ENCODE measurements at regions not wholly inside any gene's neighbourhood (a gene's known extent, or its start where the extent isn't known, plus 50 kb on each side); places are given as distances from the start of the nearest gene placed in this dataset.
A peak's percentile ranks its signal among the peaks of the same experiment; 100 is the strongest.

GRCh38 chr4:107098401-107098800, 62.3 kb upstream of the DKK2 start:
- peak; percentile 57 for DNase-seq

GRCh38 chr4:107094976-107095375, 58.9 kb upstream of the DKK2 start:
- peaks cover 1% of the 10 kb centered on the region for H3K27me3 Mint-ChIP-seq (ENCODE audit: insufficient read depth)
- TF ChIP-seq CTCF (conservative IDR thresholded peaks at IDR 0.05): no peak
- Histone ChIP-seq H3K27ac (ENCODE audit: low read depth, low read length) (no peak overlapping the region), H3K27me3 (ENCODE audit: control insufficient read depth, insufficient read depth, low read length, poor library complexity, severe bottlenecking) (no peaks in the 10 kb centered on the region), H3K36me3 (ENCODE audit: control insufficient read depth, insufficient read depth, low read length) (no peaks in the 10 kb centered on the region), H3K9ac (ENCODE audit: extremely low read depth, low read length, poor library complexity, severe bottlenecking) (no peak overlapping the region), H3K4me1 (ENCODE audit: control insufficient read depth, insufficient read depth, low read length) (peaks cover 10% of the 10 kb centered on the region), H3K4me3 (ENCODE audit: low read length) (no peak overlapping the region), H3K9me3 (ENCODE audit: control insufficient read depth, low read length) (peaks cover 7% of the 10 kb centered on the region)
- peaks cover 2% of the 10 kb centered on the region for H3K36me3 Mint-ChIP-seq (ENCODE audit: low read depth)
- H3K4me1 Mint-ChIP-seq: peaks cover 22% of the 10 kb centered on the region
- H3K9me3 Mint-ChIP-seq: peaks cover 4% of the 10 kb centered on the region
- WGBS, 2 experiments (ENCODE audit: insufficient coverage in 1 of 2, insufficient read length in 1 of 2): 93 to 100% methylated on average over 2 to 3 of the region's 3 CpGs
- no peak for DNase-seq
- H3K4me3 Mint-ChIP-seq: no peak overlapping the region
- H3K27ac Mint-ChIP-seq: no peak overlapping the region

More at GRCh38 chr4:107098401-107098800, 62.3 kb upstream of the DKK2 start:
- Histone ChIP-seq H3K4me1 (ENCODE audit: control insufficient read depth, insufficient read depth, low read length) (peaks cover 10% of the 10 kb centered on the region), H3K9me3 (ENCODE audit: control insufficient read depth, low read length) (peaks cover 7% of the 10 kb centered on the region), H3K4me3 (ENCODE audit: low read length) (no peak overlapping the region), H3K9ac (ENCODE audit: extremely low read depth, low read length, poor library complexity, severe bottlenecking) (no peak overlapping the region), H3K27ac (ENCODE audit: low read depth, low read length) (no peak overlapping the region), H3K36me3 (ENCODE audit: control insufficient read depth, insufficient read depth, low read length) (no peaks in the 10 kb centered on the region), H3K27me3 (ENCODE audit: control insufficient read depth, insufficient read depth, low read length, poor library complexity, severe bottlenecking) (no peaks in the 10 kb centered on the region)
- 90% methylated on average over 2 of the region's 2 CpGs; no CpG with 5 or more reads in 1 of the 2 experiments for WGBS, 2 experiments (ENCODE audit: insufficient coverage in 1 of 2, insufficient read length in 1 of 2)
- TF ChIP-seq CTCF (conservative IDR thresholded peaks at IDR 0.05): no peak
- Mint-ChIP-seq H3K27me3 (ENCODE audit: insufficient read depth) (no peaks in the 10 kb centered on the region), H3K36me3 (ENCODE audit: low read depth) (peaks cover 2% of the 10 kb centered on the region), H3K9me3 (peaks cover 4% of the 10 kb centered on the region), H3K4me1 (peaks cover 14% of the 10 kb centered on the region), H3K4me3 (no peak overlapping the region), H3K27ac (no peak overlapping the region)

- peaks cover 2% of the 10 kb centered on the region for H3K36me3 Mint-ChIP-seq (ENCODE audit: low read depth)
- peaks cover 10% of the 10 kb centered on the region for H3K4me1 ChIP-seq (ENCODE audit: control insufficient read depth, insufficient read depth, low read length)
- peaks cover 25% of the 10 kb centered on the region for H3K4me1 Mint-ChIP-seq
- no peak overlapping the region for H3K4me3 Mint-ChIP-seq
- H3K9me3 Mint-ChIP-seq: peaks cover 4% of the 10 kb centered on the region
- no peaks in the 10 kb centered on the region for H3K27me3 ChIP-seq (ENCODE audit: control insufficient read depth, insufficient read depth, low read length, poor library complexity, severe bottlenecking)
- 87 to 90% methylated on average over 2 of the region's 2 CpGs for WGBS, 2 experiments (ENCODE audit: insufficient coverage in 1 of 2, insufficient read length in 1 of 2)
- DNase-seq: no peak
- H3K36me3 ChIP-seq (ENCODE audit: control insufficient read depth, insufficient read depth, low read length): no peaks in the 10 kb centered on the region
- peaks cover 7% of the 10 kb centered on the region for H3K9me3 ChIP-seq (ENCODE audit: control insufficient read depth, low read length)
- no peak overlapping the region for H3K9ac ChIP-seq (ENCODE audit: extremely low read depth, low read length, poor library complexity, severe bottlenecking)
- no peak overlapping the region for H3K27ac ChIP-seq (ENCODE audit: low read depth, low read length)
- H3K4me3 ChIP-seq (ENCODE audit: low read length): no peak overlapping the region
- peak; percentile 73 for TF ChIP-seq CTCF (conservative IDR thresholded peaks at IDR 0.05)
- H3K27ac Mint-ChIP-seq: no peak overlapping the region
- peaks cover 1% of the 10 kb centered on the region for H3K27me3 Mint-ChIP-seq (ENCODE audit: insufficient read depth)
These were observed 58.2 kb upstream of the DKK2 start for GRCh38 chr4:107094332-107094731.

Measured in endodermal cell (in vitro differentiated cells).